ENCODE measurements at regions not wholly inside any gene's neighbourhood (a gene's known extent, or its start where the extent isn't known, plus 50 kb on each side); places are given as distances from the start of the nearest gene placed in this dataset.

DNA sequence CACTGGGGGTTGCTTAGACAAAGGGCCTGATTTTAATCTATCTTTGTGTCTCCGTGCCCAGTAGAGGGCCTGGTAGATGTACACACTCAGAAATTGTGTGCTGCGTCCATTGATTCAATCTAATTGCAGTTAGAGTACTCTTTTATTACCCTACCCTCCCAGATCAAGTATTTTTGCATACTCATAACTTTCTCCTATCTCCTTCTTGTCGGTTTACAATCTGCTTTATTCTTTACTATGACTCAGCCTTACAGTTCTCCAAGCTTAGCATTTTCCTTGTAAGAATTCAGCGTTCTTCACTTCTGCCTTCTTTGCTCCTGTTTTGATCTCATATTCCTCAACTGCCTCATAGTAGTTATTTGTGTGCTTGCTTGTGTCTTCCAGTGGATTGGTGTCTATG, 124.5 kb upstream of the ARRDC4 start:
- intact Hi-C loops (cut with DNase I; ENCODE audit: low total_unique reads), result no loop called here
- no peak for DNase-seq (ENCODE audit: low spot score in 2 of 2)
- no peak overlapping the region for H3K4me3 ChIP-seq
- H3K4me1 ChIP-seq, result no peaks in the 10 kb centered on the region
- no peaks in the 10 kb centered on the region for H3K27me3 ChIP-seq
- TF ChIP-seq, protein P1, sequence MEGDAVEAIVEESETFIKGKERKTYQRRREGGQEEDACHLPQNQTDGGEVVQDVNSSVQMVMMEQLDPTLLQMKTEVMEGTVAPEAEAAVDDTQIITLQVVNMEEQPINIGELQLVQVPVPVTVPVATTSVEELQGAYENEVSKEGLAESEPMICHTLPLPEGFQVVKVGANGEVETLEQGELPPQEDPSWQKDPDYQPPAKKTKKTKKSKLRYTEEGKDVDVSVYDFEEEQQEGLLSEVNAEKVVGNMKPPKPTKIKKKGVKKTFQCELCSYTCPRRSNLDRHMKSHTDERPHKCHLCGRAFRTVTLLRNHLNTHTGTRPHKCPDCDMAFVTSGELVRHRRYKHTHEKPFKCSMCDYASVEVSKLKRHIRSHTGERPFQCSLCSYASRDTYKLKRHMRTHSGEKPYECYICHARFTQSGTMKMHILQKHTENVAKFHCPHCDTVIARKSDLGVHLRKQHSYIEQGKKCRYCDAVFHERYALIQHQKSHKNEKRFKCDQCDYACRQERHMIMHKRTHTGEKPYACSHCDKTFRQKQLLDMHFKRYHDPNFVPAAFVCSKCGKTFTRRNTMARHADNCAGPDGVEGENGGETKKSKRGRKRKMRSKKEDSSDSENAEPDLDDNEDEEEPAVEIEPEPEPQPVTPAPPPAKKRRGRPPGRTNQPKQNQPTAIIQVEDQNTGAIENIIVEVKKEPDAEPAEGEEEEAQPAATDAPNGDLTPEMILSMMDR (IDR thresholded peaks at IDR 0.05), result no peak
- TF ChIP-seq POLR2AphosphoS5 (IDR thresholded peaks at IDR 0.05) (no peak), POLR2A (IDR thresholded peaks at IDR 0.05) (no peak)
- peaks cover 0 to 6% of the 10 kb centered on the region in 2 donors for H3K9me3 ChIP-seq
- H3K27ac ChIP-seq, result no peak overlapping the region
- H3K36me3 ChIP-seq, result no peaks in the 10 kb centered on the region

DNA sequence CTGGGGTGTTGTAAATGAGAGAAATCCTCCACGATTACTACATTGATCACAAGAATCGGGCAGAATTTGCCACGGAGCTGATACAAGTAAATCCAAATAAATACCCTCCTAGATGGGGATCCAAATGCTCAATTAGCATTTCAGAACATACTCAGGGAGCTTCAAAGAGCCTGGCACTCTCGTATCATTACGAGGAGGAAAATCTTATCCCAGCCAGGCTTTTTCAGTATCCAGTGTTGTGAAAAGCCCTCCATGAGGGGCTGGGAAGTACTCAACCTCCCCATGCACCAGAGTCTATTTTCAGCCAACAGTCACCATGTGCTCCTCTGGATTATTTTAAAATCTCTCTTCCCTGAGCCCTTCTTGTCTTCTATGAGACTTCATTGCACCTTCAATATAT, 122.6 kb upstream of the ARRDC4 start:
- no peak for TF ChIP-seq POLR2AphosphoS5 (IDR thresholded peaks at IDR 0.05)
- TF ChIP-seq, protein P1 (IDR thresholded peaks at IDR 0.05), result no peak
- no peak for TF ChIP-seq POLR2A (IDR thresholded peaks at IDR 0.05)
- Histone ChIP-seq H3K27ac (no peak overlapping the region), H3K27me3 (no peaks in the 10 kb centered on the region)

DNA sequence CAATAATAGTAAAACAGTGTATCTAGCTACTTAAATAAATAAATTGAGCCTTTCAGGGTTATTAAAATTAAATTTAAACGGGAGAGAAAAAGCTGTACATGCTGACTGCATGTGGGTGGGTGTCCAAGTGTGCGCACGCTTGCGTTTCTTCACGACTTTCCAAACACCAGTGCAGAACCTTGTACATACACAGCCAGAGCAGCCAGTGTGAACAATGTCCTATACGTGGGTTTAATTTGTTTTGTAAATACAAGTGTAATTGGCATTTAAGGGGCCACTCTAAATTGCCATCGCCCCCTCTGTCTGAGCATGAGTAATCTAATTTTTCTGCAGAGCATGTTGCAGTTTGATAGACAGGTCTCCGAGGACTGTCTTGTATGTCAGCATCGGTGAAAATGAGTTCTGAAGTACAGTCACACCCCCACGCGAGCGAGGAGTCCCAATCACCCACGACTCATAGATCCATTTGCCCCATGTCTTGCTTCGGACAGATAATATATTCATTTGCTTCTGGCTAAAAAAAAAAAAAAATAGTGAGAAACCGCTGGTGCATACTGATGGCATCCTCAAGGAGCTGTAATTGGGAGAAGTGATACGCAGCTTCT, 121.8 kb upstream of the ARRDC4 start:
- Histone ChIP-seq H3K4me3 (no peak overlapping the region), H3K27me3 (no peaks in the 10 kb centered on the region), H3K4me1 (no peaks in the 10 kb centered on the region), H3K9me3 (peaks cover 0 to 1% of the 10 kb centered on the region in 2 donors), H3K36me3 (no peaks in the 10 kb centered on the region), H3K27ac (no peak overlapping the region)
- TF ChIP-seq POLR2A (IDR thresholded peaks at IDR 0.05), result no peak
- TF ChIP-seq POLR2AphosphoS5 (IDR thresholded peaks at IDR 0.05), result no peak
- TF ChIP-seq, protein P1 (IDR thresholded peaks at IDR 0.05), result no peak
- intact Hi-C loops (cut with DNase I; ENCODE audit: low total_unique reads), result no loop called here
- DNase-seq (ENCODE audit: low spot score in 2 of 2), result no peak

More for the DNA sequence above, 122.6 kb upstream of the ARRDC4 start:
- Histone ChIP-seq H3K4me3 (no peak overlapping the region), H3K4me1 (no peaks in the 10 kb centered on the region), H3K36me3 (no peaks in the 10 kb centered on the region), H3K9me3 (peaks cover 0 to 6% of the 10 kb centered on the region in 2 donors)
- intact Hi-C loops (cut with DNase I; ENCODE audit: low total_unique reads), result no loop called here
- no peak for DNase-seq (ENCODE audit: low spot score in 2 of 2)

DNA sequence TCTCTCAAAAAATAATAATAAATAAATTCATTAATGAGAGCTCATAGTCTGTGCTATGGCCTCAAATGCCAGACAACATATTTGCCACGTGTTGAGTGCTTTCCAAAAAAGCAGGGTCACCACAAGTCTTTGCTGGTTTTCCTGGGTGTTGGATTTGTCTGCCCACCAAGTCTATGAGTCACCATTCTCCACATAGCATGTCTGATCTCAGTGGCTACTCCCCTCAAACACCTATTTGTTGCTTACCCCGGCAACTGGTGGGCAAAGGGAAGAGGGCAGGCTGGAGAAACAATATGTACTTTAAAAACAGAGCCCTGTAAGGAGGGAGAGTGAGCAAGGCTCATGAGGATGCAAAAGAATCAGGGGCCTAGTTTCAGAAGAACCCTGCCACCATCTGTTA, 120.0 kb upstream of the ARRDC4 start:
- no peak for DNase-seq (ENCODE audit: low spot score in 2 of 2)
- no peaks in the 10 kb centered on the region for H3K9me3 ChIP-seq
- H3K27ac ChIP-seq, result no peak overlapping the region
- TF ChIP-seq, protein P1 (IDR thresholded peaks at IDR 0.05), result no peak
- TF ChIP-seq POLR2AphosphoS5 (IDR thresholded peaks at IDR 0.05) (no peak), POLR2A (IDR thresholded peaks at IDR 0.05) (no peak)
- H3K4me3 ChIP-seq, result no peak overlapping the region
- intact Hi-C loops (cut with DNase I; ENCODE audit: low total_unique reads), result no loop called here
- no peaks in the 10 kb centered on the region for H3K27me3 ChIP-seq
- no peaks in the 10 kb centered on the region for H3K4me1 ChIP-seq
- H3K36me3 ChIP-seq, result no peaks in the 10 kb centered on the region

DNA sequence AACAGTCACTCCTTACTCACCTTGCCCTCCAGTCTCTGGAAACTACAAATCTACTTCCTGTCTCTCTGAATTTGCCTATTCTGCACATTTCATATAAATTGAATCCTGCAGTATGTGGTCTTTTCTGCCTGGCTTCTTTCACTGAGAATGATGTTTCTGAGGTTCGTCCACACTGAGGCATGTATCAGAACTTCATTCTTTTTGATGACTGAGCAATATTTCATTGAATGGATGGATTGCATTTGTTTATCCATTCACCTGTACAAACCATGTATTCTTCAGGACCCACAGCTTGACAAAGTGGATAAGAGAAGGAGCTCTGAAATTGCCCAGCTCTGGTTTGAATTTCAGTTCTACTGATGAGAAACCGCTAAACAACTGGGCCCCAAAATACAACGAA, 118.9 kb upstream of the ARRDC4 start:
- no peak overlapping the region for H3K27ac ChIP-seq
- DNase-seq (ENCODE audit: low spot score in 2 of 2), result no peak
- intact Hi-C loops (cut with DNase I; ENCODE audit: low total_unique reads), result no loop called here
- TF ChIP-seq POLR2A (IDR thresholded peaks at IDR 0.05) (no peak), POLR2AphosphoS5 (IDR thresholded peaks at IDR 0.05) (no peak)
- TF ChIP-seq, protein P1 (IDR thresholded peaks at IDR 0.05), result no peak
- no peaks in the 10 kb centered on the region for H3K36me3 ChIP-seq
- no peaks in the 10 kb centered on the region for H3K4me1 ChIP-seq
- no peaks in the 10 kb centered on the region for H3K27me3 ChIP-seq
- H3K9me3 ChIP-seq, result no peaks in the 10 kb centered on the region
- H3K4me3 ChIP-seq, result no peak overlapping the region

Data from breast epithelium (tissue), 4 donors.